SK-N-SH (cell line): ENCODE measurements at regions not wholly inside any gene's neighbourhood (a gene's known extent, or its start where the extent isn't known, plus 50 kb on each side); places are given as distances from the start of the nearest gene placed in this dataset.

ENCODE experiments used
- CTCF ChIA-PET: fragments of 300-600, 350-600 bp; formaldehyde crosslinking; extraction: SDS; loops from one replicate; lab custom pipeline; 2021; lab: Yijun Ruan, JAX
- POLR2A ChIA-PET: fragments of 350-600 bp; sonication (Branson Sonifier 250); formaldehyde crosslinking; extraction: SDS; loops from one replicate; lab custom pipeline; 2020; ENCODE audit warnings: antibody characterized with exemption, inconsistent platforms; lab: Yijun Ruan, JAX
- DNase-seq: peaks from one replicate; pipeline ENCODE4 v3.0.0; 2012
- H2AFZ ChIP-seq: fragments of 200-600 bp; sonication (generic); 2 replicates; pipeline ENCODE4 v1.8.1; 2016; ENCODE audit warnings: antibody characterized with exemption, mild to moderate bottlenecking, low read depth
- H3F3A ChIP-seq: fragments of 200-600 bp; sonication (generic); replicated peaks from 2 replicates; pipeline ENCODE3; 2016; ENCODE audit warnings: antibody characterized with exemption, mild to moderate bottlenecking; ENCODE audit not compliant: insufficient read depth
- H3K27ac ChIP-seq, 2 experiments: fragments of 200-500 bp in 1 of 2; fragments of 200-600 bp in 1 of 2; sonication (Bioruptor generic) in 1 of 2; sonication (generic), shearing (Covaris generic) in 1 of 2; 2 replicates each; pipeline versions ENCODE4 v1.5.1 to v1.6.1; 2014 to 2016; ENCODE audit warnings: low read depth in 2 of 2, inconsistent platforms in 1 of 2, low read length in 1 of 2, mild to moderate bottlenecking in 1 of 2, mixed read lengths in 1 of 2
- H3K27me3 ChIP-seq: fragments of 200-600 bp; sonication (generic), shearing (Covaris generic); 2 replicates; pipeline ENCODE4 v1.6.1; 2016; ENCODE audit warnings: mixed run types; ENCODE audit not compliant: insufficient read depth
- H3K36me3 ChIP-seq, 2 experiments: fragments of 200-500 bp in 1 of 2; fragments of 200-600 bp in 1 of 2; sonication (Bioruptor generic) in 1 of 2; sonication (generic) in 1 of 2; replicated peaks in 1 of 2; 2 replicates each; pipeline versions ENCODE3 to v1.5.1; 2014 to 2016; ENCODE audit warnings: low read length in 1 of 2, mild to moderate bottlenecking in 1 of 2; ENCODE audit not compliant: insufficient read depth in 2 of 2, control insufficient read depth in 1 of 2
- H3K4me1 ChIP-seq, 2 experiments: fragments of 200-500 bp in 1 of 2; fragments of 200-600 bp in 1 of 2; sonication (Bioruptor generic) in 1 of 2; sonication (generic), shearing (Covaris generic) in 1 of 2; 2 replicates each; pipeline versions ENCODE4 v1.5.1 to v1.6.1; 2014 to 2016; ENCODE audit warnings: low read depth in 1 of 2, low read length in 1 of 2, mixed run types in 1 of 2; ENCODE audit not compliant: insufficient read depth in 2 of 2, control insufficient read depth in 1 of 2
- H3K4me2 ChIP-seq: fragments of 200-600 bp; sonication (generic), shearing (Covaris generic); 2 replicates; pipeline ENCODE4 v1.6.1; 2017; ENCODE audit warnings: mixed run types
- H3K4me3 ChIP-seq, 2 experiments: fragments of 200-500 bp in 1 of 2; fragments of 200-600 bp in 1 of 2; sonication (Bioruptor generic) in 1 of 2; sonication (generic), shearing (Covaris generic) in 1 of 2; 2 replicates each; pipeline versions ENCODE4 v1.5.1 to v1.8.1; 2014 to 2016; ENCODE audit warnings: low read depth in 2 of 2, inconsistent platforms in 1 of 2, low read length in 1 of 2, mild to moderate bottlenecking in 1 of 2, mixed read lengths in 1 of 2, moderate library complexity in 1 of 2
- H3K79me2 ChIP-seq: fragments of 200-600 bp; sonication (generic); 2 replicates; pipeline ENCODE4 v1.8.1; 2017; ENCODE audit warnings: mild to moderate bottlenecking; ENCODE audit not compliant: insufficient read depth
- H3K9ac ChIP-seq: fragments of 200-600 bp; sonication (generic); 2 replicates; pipeline ENCODE4 v1.6.1; 2017; ENCODE audit warnings: mixed run types
- H3K9me2 ChIP-seq: fragments of 200-600 bp; sonication (generic); 2 replicates; pipeline ENCODE4 v1.6.1; 2017; ENCODE audit warnings: mixed run types
- H3K9me3 ChIP-seq: fragments of 200-600 bp; sonication (generic); 2 replicates; pipeline ENCODE4 v1.6.1; 2017; ENCODE audit warnings: mixed run types, mild to moderate bottlenecking, moderate library complexity
- H4K20me1 ChIP-seq: fragments of 200-600 bp; sonication (generic); 2 replicates; pipeline ENCODE4 v1.6.1; 2017; ENCODE audit warnings: mild to moderate bottlenecking, mixed run types; ENCODE audit not compliant: insufficient read depth
- ELF1 ChIP-seq: IDR thresholded peaks from 2 replicates; pipeline ENCODE4 v1.4.0; 2012
- EP300 ChIP-seq, 2 experiments: IDR thresholded peaks; 2 replicates each; pipeline versions ENCODE4 v1.4.0 to v1.6.1; 2012; ENCODE audit warnings: borderline replicate concordance in 1 of 2, low read depth in 1 of 2, low read length in 1 of 2
- FOXM1 ChIP-seq: IDR thresholded peaks from 2 replicates; pipeline ENCODE4 v1.4.0; 2012; ENCODE audit warnings: low read depth, mild to moderate bottlenecking
- GABPA ChIP-seq: IDR thresholded peaks from 2 replicates; pipeline ENCODE4 v1.4.0; 2012; ENCODE audit warnings: low read depth, mild to moderate bottlenecking
- GATA2 ChIP-seq: sonication (generic); formaldehyde crosslinking; IDR thresholded peaks from 2 replicates; pipeline ENCODE4 v1.5.0; 2020; ENCODE audit warnings: mild to moderate bottlenecking, missing genetic modification reagents
- IRF3 ChIP-seq: fragments of 150-350 bp; IDR thresholded peaks from 2 replicates; pipeline ENCODE4 v1.6.1; 2016; ENCODE audit warnings: mild to moderate bottlenecking, low read depth, low read length
- MEF2A ChIP-seq: IDR thresholded peaks from 2 replicates; pipeline ENCODE4 v1.4.0; 2012; ENCODE audit warnings: low read depth, borderline replicate concordance
- MXI1 ChIP-seq: IDR thresholded peaks from 2 replicates; pipeline ENCODE4 v1.6.1; 2012; ENCODE audit warnings: mild to moderate bottlenecking, low read depth, low read length, improper control_type of control experiment
- NRF1 ChIP-seq: IDR thresholded peaks from 2 replicates; pipeline ENCODE4 v1.6.1; 2012; ENCODE audit warnings: low read depth, mild to moderate bottlenecking, low read length
- PBX3 ChIP-seq: IDR thresholded peaks from 2 replicates; pipeline ENCODE4; 2012
- RAD21 ChIP-seq: IDR thresholded peaks from 2 replicates; pipeline ENCODE4 v1.6.1; 2012; ENCODE audit warnings: mild to moderate bottlenecking, low read length
- RCOR1 ChIP-seq: fragments of 150-350 bp; IDR thresholded peaks from 2 replicates; pipeline ENCODE4 v1.6.1; 2017; ENCODE audit warnings: antibody characterized with exemption, low read length
- REST ChIP-seq: IDR thresholded peaks from 2 replicates; pipeline ENCODE4 v1.6.1; 2012; ENCODE audit warnings: mild to moderate bottlenecking, low read depth, low read length, moderate library complexity
- RXRA ChIP-seq: IDR thresholded peaks from 2 replicates; pipeline ENCODE4 v1.4.0; 2012; ENCODE audit warnings: low read depth, mild to moderate bottlenecking, borderline replicate concordance
- SMC3 ChIP-seq: IDR thresholded peaks from 2 replicates; pipeline ENCODE4 v1.6.1; 2012; ENCODE audit warnings: low read depth, low read length, improper control_type of control experiment
- USF2 ChIP-seq: fragments of 150-350 bp; IDR thresholded peaks from 2 replicates; pipeline ENCODE4 v1.6.1; 2017; ENCODE audit warnings: antibody characterized with exemption, low read length, low read depth, borderline replicate concordance
- YY1 ChIP-seq: IDR thresholded peaks from 2 replicates; pipeline ENCODE4 v1.4.0; 2012; ENCODE audit warnings: low read depth, mild to moderate bottlenecking
- WGBS: methylation state at CpG from one replicate; pipeline ENCODE4 v1.1.6; 2017; ENCODE audit warnings: low lambda C conversion rate; 5-methylcytosine and 5-hydroxymethylcytosine counted together

- Histone ChIP-seq H3K9ac (no peak overlapping the region), H3K79me2 (no peaks in the 10 kb centered on the region), H3K27ac (no peak overlapping the region), H4K20me1 (no peaks in the 10 kb centered on the region), H3K36me3 (no peaks in the 10 kb centered on the region), H3F3A (no peaks in the 10 kb centered on the region), H2AFZ (no peak overlapping the region), H3K4me2 (no peak overlapping the region), H3K27me3 (no peaks in the 10 kb centered on the region), H3K9me2 (no peaks in the 10 kb centered on the region), H3K9me3 (no peaks in the 10 kb centered on the region), H3K4me1 (peaks cover 2 to 3% of the 10 kb centered on the region in 2 experiments; a peak in 2 of 4 replicates), H3K4me3 (no peak overlapping the region)
- peak; percentile 14 for DNase-seq
- TF ChIP-seq RAD21 (no peak), RCOR1 (peak; percentile 43; the same call in 1 of the 2 replicates), YY1 (no peak), NRF1 (no peak), GABPA (no peak), PBX3 (no peak)
- ChIA-PET POLR2A (no interaction called here), CTCF (interaction anchor here (1.1 to 1.5 kb wide), 2 partner anchors 19 to 26 kb away, joined by 3 to 6 read pairs; no protein-coding TSS in a partner anchor)
- 26% methylated on average over 5 of the region's 5 CpGs for WGBS
Measured at GRCh38 chr4:31026256-31026655, 306.1 kb downstream of the PCDH7 start.

GRCh38 chr4:31034550-31034949, 314.4 kb downstream of the PCDH7 start:
- TF ChIP-seq GATA2 (CRISPR knock-in tag), result peak; percentile 88
- 0 out of 2 replicates have a peak, but pooled peaks have one; percentile 34 for TF ChIP-seq RCOR1
- TF ChIP-seq RXRA, result no peak
- peak in 1 of 2 experiments; percentile 65; a peak in 2 of 4 replicates for TF ChIP-seq EP300 (IDR thresholded peaks at IDR 0.05; ENCODE audit: borderline replicate concordance in 1 of 2, low read depth in 1 of 2, low read length in 1 of 2)
- TF ChIP-seq, all 33 proteins: peak for 3
- H3K4me2 ChIP-seq, result no peak overlapping the region
- H3K4me1 ChIP-seq, result no peaks in the 10 kb centered on the region
- H3K79me2 ChIP-seq, result no peaks in the 10 kb centered on the region
- DNase-seq, result peak; percentile 32
- ChIA-PET CTCF (interaction anchor here (1.0 kb wide), 1 partner anchor 8 kb away, joined by 3 read pairs; no protein-coding TSS in a partner anchor), POLR2A (no interaction called here)
- H3K9ac ChIP-seq, result no peak overlapping the region
- no peaks in the 10 kb centered on the region for H3K9me3 ChIP-seq
- H2AFZ ChIP-seq, result no peak overlapping the region
- no peaks in the 10 kb centered on the region for H3K27me3 ChIP-seq
- no peaks in the 10 kb centered on the region for H4K20me1 ChIP-seq
- no peaks in the 10 kb centered on the region for H3K9me2 ChIP-seq
- no peak overlapping the region for H3K4me3 ChIP-seq
- H3K27ac ChIP-seq, result no peak overlapping the region
- no peaks in the 10 kb centered on the region for H3F3A ChIP-seq
- 56% methylated on average over 3 of the region's 3 CpGs for WGBS
- no peaks in the 10 kb centered on the region for H3K36me3 ChIP-seq

GRCh38 chr4:31035761-31036160, 315.6 kb downstream of the PCDH7 start:
- Histone ChIP-seq H2AFZ (no peak overlapping the region), H3K4me3 (no peak overlapping the region), H3K27me3 (no peaks in the 10 kb centered on the region), H3K9me3 (no peaks in the 10 kb centered on the region), H3K9me2 (no peaks in the 10 kb centered on the region), H4K20me1 (no peaks in the 10 kb centered on the region), H3K4me1 (no peaks in the 10 kb centered on the region), H3F3A (no peaks in the 10 kb centered on the region), H3K27ac (no peak overlapping the region), H3K9ac (no peak overlapping the region), H3K79me2 (no peaks in the 10 kb centered on the region), H3K36me3 (no peaks in the 10 kb centered on the region), H3K4me2 (no peak overlapping the region)
- WGBS, result 85% methylated on average over 1 of the region's 1 CpG
- POLR2A ChIA-PET, result no interaction called here
- CTCF ChIA-PET, result no interaction called here
- DNase-seq, result no peak
- TF ChIP-seq FOXM1 (no peak), IRF3 (no peak), USF2 (no peak), MEF2A (no peak), REST (no peak), ELF1 (no peak), RXRA (no peak), SMC3 (no peak), MXI1 (no peak)
